ENCODE measurements at regions not wholly inside any gene's neighbourhood (a gene's known extent, or its start where the extent isn't known, plus 50 kb on each side); places are given as distances from the start of the nearest gene placed in this dataset.
A peak's percentile ranks its signal among the peaks of the same experiment; 100 is the strongest.

DNA sequence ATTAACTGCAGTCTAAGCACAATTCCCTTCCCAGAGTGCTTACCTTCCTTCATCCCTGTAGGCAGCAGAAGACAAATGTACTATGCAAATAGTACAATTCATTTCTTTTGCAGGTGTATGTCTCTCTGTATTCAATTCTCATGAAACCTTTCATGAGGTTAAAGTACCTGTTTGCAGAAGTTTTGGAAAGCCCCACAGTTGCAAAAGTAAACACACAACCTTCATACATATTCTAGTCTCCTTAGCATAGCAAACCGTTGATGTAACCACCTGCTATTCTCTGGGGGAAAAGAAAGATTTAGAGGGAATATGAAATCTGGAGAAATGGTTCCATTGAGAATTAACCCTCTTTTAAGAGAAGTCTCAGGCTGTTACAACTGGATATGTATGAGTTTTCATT lies 200.3 kb upstream of the SUCLG2 start:
- TF ChIP-seq, protein P1, sequence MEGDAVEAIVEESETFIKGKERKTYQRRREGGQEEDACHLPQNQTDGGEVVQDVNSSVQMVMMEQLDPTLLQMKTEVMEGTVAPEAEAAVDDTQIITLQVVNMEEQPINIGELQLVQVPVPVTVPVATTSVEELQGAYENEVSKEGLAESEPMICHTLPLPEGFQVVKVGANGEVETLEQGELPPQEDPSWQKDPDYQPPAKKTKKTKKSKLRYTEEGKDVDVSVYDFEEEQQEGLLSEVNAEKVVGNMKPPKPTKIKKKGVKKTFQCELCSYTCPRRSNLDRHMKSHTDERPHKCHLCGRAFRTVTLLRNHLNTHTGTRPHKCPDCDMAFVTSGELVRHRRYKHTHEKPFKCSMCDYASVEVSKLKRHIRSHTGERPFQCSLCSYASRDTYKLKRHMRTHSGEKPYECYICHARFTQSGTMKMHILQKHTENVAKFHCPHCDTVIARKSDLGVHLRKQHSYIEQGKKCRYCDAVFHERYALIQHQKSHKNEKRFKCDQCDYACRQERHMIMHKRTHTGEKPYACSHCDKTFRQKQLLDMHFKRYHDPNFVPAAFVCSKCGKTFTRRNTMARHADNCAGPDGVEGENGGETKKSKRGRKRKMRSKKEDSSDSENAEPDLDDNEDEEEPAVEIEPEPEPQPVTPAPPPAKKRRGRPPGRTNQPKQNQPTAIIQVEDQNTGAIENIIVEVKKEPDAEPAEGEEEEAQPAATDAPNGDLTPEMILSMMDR (IDR thresholded peaks at IDR 0.05): no peak
- TF ChIP-seq POLR2A (IDR thresholded peaks at IDR 0.05): no peak
- Histone ChIP-seq H3K4me1 (replicated peaks in 1 of 2) (no peaks in the 10 kb centered on the region), H3K27ac (no peak overlapping the region), H3K4me3 (no peak overlapping the region), H3K27me3 (no peaks in the 10 kb centered on the region), H3K9me3 (replicated peaks in 1 of 3) (no peaks in the 10 kb centered on the region), H3K36me3 (replicated peaks in 1 of 2) (no peaks in the 10 kb centered on the region)
- intact Hi-C loops (cut with DNase I): no loop called here
- 85 to 94% (median 90%) methylated on average over 1 of the region's 1 CpG for WGBS, 4 donors
- DNase-seq: no peak

DNA sequence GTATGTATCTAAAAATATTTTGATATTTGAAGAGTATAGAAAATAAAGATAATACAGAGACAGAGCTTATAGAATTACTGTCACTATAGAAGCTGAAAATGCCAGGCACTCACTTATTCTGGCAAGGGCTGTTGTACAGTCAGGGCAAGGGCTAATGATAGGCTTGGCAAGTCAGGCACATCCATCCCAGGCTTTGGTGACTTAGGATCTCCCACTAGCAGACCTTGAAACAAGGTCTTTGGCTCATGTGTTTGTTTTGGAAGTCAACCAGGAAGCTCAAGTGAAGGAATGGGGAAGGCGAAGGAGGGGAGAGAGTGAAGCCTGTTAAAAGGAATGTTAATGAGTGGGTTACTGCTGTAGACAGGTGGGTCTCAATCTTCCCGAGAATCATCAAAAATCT lies 199.1 kb upstream of the SUCLG2 start:
- no peak for DNase-seq
- Histone ChIP-seq H3K4me3 (no peak overlapping the region), H3K9me3 (replicated peaks in 1 of 3) (no peaks in the 10 kb centered on the region), H3K27ac (no peak overlapping the region), H3K36me3 (replicated peaks in 1 of 2) (no peaks in the 10 kb centered on the region), H3K4me1 (replicated peaks in 1 of 2) (no peaks in the 10 kb centered on the region), H3K27me3 (no peaks in the 10 kb centered on the region)
- intact Hi-C loops (cut with DNase I): no loop called here
- 47 to 74% (median 56%) methylated on average over 2 of the region's 2 CpGs for WGBS, 4 donors
- TF ChIP-seq POLR2A (IDR thresholded peaks at IDR 0.05): no peak
- TF ChIP-seq, protein P1 (IDR thresholded peaks at IDR 0.05): no peak

DNA sequence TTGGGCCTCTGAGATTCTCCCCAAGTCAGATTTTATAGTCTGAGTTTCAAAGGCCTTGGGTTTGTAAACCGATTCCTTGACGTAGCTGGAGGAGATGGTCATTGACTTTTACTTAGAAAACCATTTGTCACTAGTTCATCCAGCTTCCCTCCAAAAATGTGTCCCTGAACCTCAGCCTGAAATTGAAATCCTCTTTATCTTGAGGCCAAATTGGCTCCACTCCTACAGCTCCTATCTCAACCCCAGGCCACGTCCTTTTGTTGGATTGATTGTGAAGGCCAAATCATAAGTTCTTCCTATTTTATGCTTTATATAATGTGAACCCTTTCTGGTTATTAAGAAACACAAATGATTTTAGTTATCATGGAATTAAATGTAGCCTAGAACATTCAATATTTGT lies 193.9 kb upstream of the SUCLG2 start:
- peak in 3 of 7 donors; percentile 19 to 35 (median 25) for DNase-seq
- intact Hi-C loops (cut with DNase I): no loop called here
- Histone ChIP-seq H3K27ac (no peak overlapping the region), H3K36me3 (replicated peaks in 1 of 2) (no peaks in the 10 kb centered on the region), H3K9me3 (replicated peaks in 1 of 3) (no peaks in the 10 kb centered on the region), H3K4me1 (replicated peaks in 1 of 2) (peaks cover 0 to 6% of the 10 kb centered on the region in 2 donors), H3K27me3 (no peaks in the 10 kb centered on the region), H3K4me3 (no peak overlapping the region)
- TF ChIP-seq, protein P1 (IDR thresholded peaks at IDR 0.05): no peak
- no peak for TF ChIP-seq POLR2A (IDR thresholded peaks at IDR 0.05)
- WGBS, 4 donors: 28 to 45% (median 36%) methylated on average over 3 of the region's 3 CpGs

DNA sequence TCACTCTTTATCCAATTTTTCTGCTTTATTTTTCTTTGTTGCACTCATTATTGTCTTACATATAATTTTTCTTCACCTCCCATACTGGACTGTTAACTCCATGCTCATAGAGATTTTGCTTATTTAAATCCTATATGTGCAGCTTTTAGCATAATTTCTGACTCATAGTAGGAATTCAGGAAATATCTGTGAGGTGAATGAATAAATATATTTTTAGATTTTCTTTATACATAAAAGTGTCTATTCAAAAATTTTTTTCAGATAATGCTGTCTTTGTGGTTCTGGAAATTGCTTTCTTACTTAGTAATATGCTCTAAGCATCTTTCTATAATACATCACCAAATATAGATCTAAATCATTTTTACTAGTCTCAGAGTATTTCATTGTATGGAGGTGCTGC lies 191.8 kb upstream of the SUCLG2 start:
- no peak overlapping the region for H3K4me3 ChIP-seq
- intact Hi-C loops (cut with DNase I): no loop called here
- no peak overlapping the region for H3K27ac ChIP-seq
- no peaks in the 10 kb centered on the region for H3K36me3 ChIP-seq (replicated peaks in 1 of 2)
- TF ChIP-seq POLR2A (IDR thresholded peaks at IDR 0.05): no peak
- TF ChIP-seq, protein P1 (IDR thresholded peaks at IDR 0.05): no peak
- no peaks in the 10 kb centered on the region for H3K27me3 ChIP-seq
- H3K9me3 ChIP-seq (replicated peaks in 1 of 3): no peaks in the 10 kb centered on the region
- peaks cover 0 to 6% of the 10 kb centered on the region in 2 donors for H3K4me1 ChIP-seq (replicated peaks in 1 of 2)
- no peak for DNase-seq
